Transverse colon (tissue), 4 donors: ENCODE measurements at regions not wholly inside any gene's neighbourhood (a gene's known extent, or its start where the extent isn't known, plus 50 kb on each side); places are given as distances from the start of the nearest gene placed in this dataset.

ENCODE experiments used
- DNase-seq: peaks from one replicate; pipeline ENCODE4 v3.0.0-alpha.2; 2019
- H3K27ac ChIP-seq, 4 donors: fragments of 200-600 bp; sonication (generic); 2 replicates each; pipeline ENCODE4 v1.5.1; 2016 to 2018; ENCODE audit warnings: inconsistent platforms in 4 of 4
- H3K27me3 ChIP-seq: fragments of 200-600 bp; sonication (generic); 2 replicates; pipeline ENCODE4 v1.5.1; 2017; ENCODE audit warnings: inconsistent platforms
- H3K36me3 ChIP-seq, 4 donors: fragments of 200-600 bp; sonication (generic); 2 replicates each; pipeline ENCODE4 v1.5.1; 2017 to 2019; ENCODE audit warnings: inconsistent platforms in 4 of 4
- H3K4me1 ChIP-seq, 4 donors: fragments of 200-600 bp; sonication (generic); 2 replicates each; pipeline ENCODE4 v1.5.1; 2017 to 2020; ENCODE audit warnings: inconsistent platforms in 4 of 4
- H3K4me3 ChIP-seq, 4 donors: fragments of 200-600 bp; sonication (generic); 1 replicate in 1 of 4; 2 replicates in 3 of 4; pipeline versions ENCODE4 v1.5.1 to v1.6.1; 2017 to 2019; ENCODE audit warnings: inconsistent platforms in 4 of 4
- H3K9me3 ChIP-seq, 2 donors: fragments of 200-600 bp; sonication (generic); 2 replicates each; pipeline ENCODE4 v1.5.1; 2017 to 2019; ENCODE audit warnings: inconsistent platforms in 2 of 2
- CTCF ChIP-seq, 5 experiments: fragments of 200-600 bp in 3 of 5; fragments of 450-650 bp in 2 of 5; sonication (generic) in 3 of 5; IDR thresholded peaks; 1 replicate in 2 of 5; 2 replicates in 3 of 5; pipeline ENCODE4 v1.5.1; 2016 to 2017; ENCODE audit warnings: antibody characterized with exemption in 5 of 5, inconsistent platforms in 3 of 5, mild to moderate bottlenecking in 2 of 5, moderate library complexity in 1 of 5
- EP300 ChIP-seq: sonication (generic); formaldehyde crosslinking; IDR thresholded peaks from one replicate; pipeline ENCODE4 v1.6.1; 2017; ENCODE audit warnings: antibody characterized with exemption, low read depth
- POLR2A ChIP-seq: fragments of 450-650 bp; IDR thresholded peaks from one replicate; pipeline ENCODE4 v1.6.1; 2016; ENCODE audit warnings: antibody characterized with exemption, mild to moderate bottlenecking, moderate library complexity
- POLR2AphosphoS5 ChIP-seq, 3 donors: sonication (generic); formaldehyde crosslinking; IDR thresholded peaks; one replicate each; pipeline ENCODE4 v1.6.1; 2016; ENCODE audit warnings: antibody characterized with exemption in 3 of 3
- WGBS, 2 donors: methylation state at CpG; one replicate each; pipeline ENCODE4 v1.1.5; 2018; ENCODE audit warnings: low coverage in 1 of 2; 5-methylcytosine and 5-hydroxymethylcytosine counted together
- in situ Hi-C, 4 donors: fragments of 200-750 bp; cut with MboI; loops; one replicate each; pipeline versions ENCODE4 v1.15.0 to v1.15.1; 2017; ENCODE audit warnings: low sequenced_read_pairs in 3 of 4, low pct_ligation_motif_present in 1 of 4, low pct_unique_long_range_greater_than_20kb in 1 of 4
- intact Hi-C: fragments of 100-400 bp; cut with DNase I; formaldehyde crosslinking; loops from one replicate; pipeline ENCODE4 v1.15.1; 2023; ENCODE audit warnings: low total_unique reads

- H3K9me3 ChIP-seq: no peaks in the 10 kb centered on the region
- in situ Hi-C loops: no loop called here
- H3K27me3 ChIP-seq: no peaks in the 10 kb centered on the region
- no peaks in the 10 kb centered on the region for H3K4me1 ChIP-seq
- intact Hi-C loops: no loop called here
- no peak for DNase-seq
- H3K4me3 ChIP-seq: no peak overlapping the region
- no peak overlapping the region for H3K27ac ChIP-seq
- H3K36me3 ChIP-seq: no peaks in the 10 kb centered on the region
- TF ChIP-seq CTCF (IDR thresholded peaks at IDR 0.05): no peak
- TF ChIP-seq EP300: no peak
- TF ChIP-seq POLR2A: no peak
- TF ChIP-seq POLR2AphosphoS5 (IDR thresholded peaks at IDR 0.05): no peak
Observed at GRCh38 chr6:120198033-120198432, 848.5 kb upstream of the MAN1A1 start.

- no peaks in the 10 kb centered on the region for H3K4me1 ChIP-seq
- in situ Hi-C loops: no loop called here
- intact Hi-C loops: no loop called here
- H3K27me3 ChIP-seq: no peaks in the 10 kb centered on the region
- no peak for DNase-seq
- no peaks in the 10 kb centered on the region for H3K36me3 ChIP-seq
- H3K4me3 ChIP-seq: no peak overlapping the region
- TF ChIP-seq EP300: no peak
- no peak for TF ChIP-seq POLR2AphosphoS5 (IDR thresholded peaks at IDR 0.05)
- no peak for TF ChIP-seq CTCF (IDR thresholded peaks at IDR 0.05)
- no peak for TF ChIP-seq POLR2A
- H3K27ac ChIP-seq: no peak overlapping the region
- no peaks in the 10 kb centered on the region for H3K9me3 ChIP-seq
Observed at GRCh38 chr6:120186080-120186479, 836.5 kb upstream of the MAN1A1 start.

- H3K9me3 ChIP-seq: no peaks in the 10 kb centered on the region
- in situ Hi-C loops: no loop called here
- WGBS, 2 donors: 67% methylated on average over 2 of the region's 2 CpGs; no CpG with 5 or more reads in 1 of the 2 donors
- H3K27me3 ChIP-seq: no peaks in the 10 kb centered on the region
- no peak overlapping the region for H3K4me3 ChIP-seq
- intact Hi-C loops: no loop called here
- TF ChIP-seq EP300 (no peak), CTCF (IDR thresholded peaks at IDR 0.05) (no peak), POLR2AphosphoS5 (IDR thresholded peaks at IDR 0.05) (no peak), POLR2A (no peak)
- H3K36me3 ChIP-seq: no peaks in the 10 kb centered on the region
- DNase-seq: no peak
- H3K27ac ChIP-seq: no peak overlapping the region
- no peaks in the 10 kb centered on the region for H3K4me1 ChIP-seq
Observed at GRCh38 chr6:120173250-120173649, 823.7 kb upstream of the MAN1A1 start.

- WGBS, 2 donors: 70 to 82% methylated on average over 4 of the region's 4 CpGs
- in situ Hi-C loops (no loop called here), intact Hi-C loops (no loop called here)
- DNase-seq: no peak
- H3K4me3 ChIP-seq: no peak overlapping the region
- H3K9me3 ChIP-seq: no peaks in the 10 kb centered on the region
- TF ChIP-seq POLR2A (no peak), CTCF (IDR thresholded peaks at IDR 0.05) (no peak), EP300 (no peak), POLR2AphosphoS5 (IDR thresholded peaks at IDR 0.05) (no peak)
- H3K36me3 ChIP-seq: no peaks in the 10 kb centered on the region
- H3K4me1 ChIP-seq: no peaks in the 10 kb centered on the region
- H3K27me3 ChIP-seq: no peaks in the 10 kb centered on the region
- no peak overlapping the region for H3K27ac ChIP-seq
Observed at GRCh38 chr6:120164531-120164930, 815.0 kb upstream of the MAN1A1 start.
